ENCODE measurements at regions not wholly inside any gene's neighbourhood (a gene's known extent, or its start where the extent isn't known, plus 50 kb on each side); places are given as distances from the start of the nearest gene placed in this dataset.

DNA sequence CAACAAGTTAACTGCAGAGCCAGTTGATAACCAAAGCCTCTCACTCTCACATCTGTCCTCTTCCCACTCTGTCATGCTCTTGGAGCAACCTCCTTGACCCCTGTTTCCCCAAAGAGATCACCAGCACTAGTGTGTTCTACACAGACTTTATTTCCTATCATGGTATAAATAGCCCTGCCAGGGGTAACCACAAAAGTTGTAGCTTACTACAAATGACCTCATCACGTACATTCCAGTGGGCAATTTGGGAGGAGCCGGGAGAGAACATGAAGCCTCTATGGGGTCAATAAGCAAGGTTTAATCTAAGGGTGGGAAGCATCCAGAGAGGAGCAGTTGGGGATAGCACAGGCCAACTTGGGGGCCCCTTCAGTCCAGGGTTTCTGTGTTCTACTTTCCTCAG lies 186.5 kb downstream of the KCNA5 start:
- no peak for DNase-seq (ENCODE audit: low read depth)

DNA sequence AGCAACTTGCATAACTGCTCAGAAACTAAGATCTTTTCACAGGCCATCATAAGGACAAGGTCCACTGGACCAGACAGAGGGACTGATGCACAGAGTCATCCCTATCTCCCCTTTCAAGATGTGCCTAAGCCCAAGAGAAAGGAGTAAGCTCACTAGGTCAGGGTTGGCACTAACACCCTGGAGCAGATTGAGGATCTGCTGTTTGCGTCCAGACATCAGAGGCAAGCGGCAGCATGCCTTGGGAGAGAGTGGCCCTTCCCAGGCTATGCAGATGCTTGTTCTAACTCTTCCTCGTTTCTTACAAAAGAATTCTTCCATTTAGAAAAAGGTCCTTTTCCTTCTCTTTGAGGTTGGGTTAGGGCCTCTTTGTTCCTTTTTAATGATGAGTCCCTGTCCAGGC lies 187.2 kb downstream of the KCNA5 start:
- DNase-seq (ENCODE audit: low read depth) = no peak

DNA sequence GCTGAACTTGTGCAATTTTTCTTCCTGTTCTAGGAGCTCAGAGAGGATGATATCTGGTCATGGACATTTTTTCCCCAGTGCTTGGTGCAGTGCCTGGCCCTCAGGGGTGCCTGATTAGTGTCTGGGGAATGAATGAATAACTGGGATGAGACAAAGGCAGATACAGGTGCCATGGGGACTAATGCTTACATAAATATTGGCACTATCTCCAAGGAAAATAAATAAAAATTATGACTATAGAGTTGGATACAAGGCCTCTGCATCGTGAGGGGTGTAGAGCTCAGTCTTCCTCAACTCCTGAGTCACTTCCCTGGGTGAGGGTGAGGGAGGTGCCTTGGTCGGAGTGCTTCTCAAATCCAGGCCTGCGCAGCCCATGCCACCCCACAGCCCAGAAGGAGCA lies 188.6 kb downstream of the KCNA5 start:
- DNase-seq (ENCODE audit: low read depth) = no peak

DNA sequence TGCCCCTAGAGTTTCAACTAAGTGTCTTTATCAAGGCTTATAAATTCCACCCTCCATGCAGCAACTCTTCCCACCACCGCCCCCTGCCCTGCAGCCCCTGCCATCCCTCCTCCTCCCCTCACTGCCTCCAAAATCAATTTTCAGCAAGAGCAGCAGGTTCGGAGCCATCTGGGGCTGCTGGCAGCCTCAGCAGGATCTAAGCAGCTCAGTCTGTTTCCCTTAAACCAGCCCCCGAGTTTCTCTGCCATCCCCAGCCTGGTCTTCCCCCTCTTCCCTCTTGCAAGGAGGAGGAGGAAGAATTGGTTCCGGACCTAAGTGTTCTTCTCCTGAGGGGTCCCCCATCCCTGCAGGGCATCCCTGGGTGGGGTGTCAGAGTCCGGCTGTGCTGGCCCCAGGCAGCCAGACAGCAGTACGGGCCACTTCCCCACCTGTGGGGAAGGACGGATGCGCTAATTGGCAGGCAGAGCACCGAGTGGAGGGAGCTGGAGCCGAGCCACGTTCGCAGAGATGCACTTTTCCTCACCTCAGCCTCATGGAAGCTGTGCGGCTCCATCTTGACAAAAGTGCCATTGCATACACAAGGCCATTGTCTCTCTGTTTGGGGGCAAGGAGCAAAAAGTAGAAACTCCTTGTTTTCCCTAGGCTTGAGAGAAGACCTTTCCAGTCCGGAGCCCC lies 189.3 kb downstream of the KCNA5 start:
- DNase-seq (ENCODE audit: low read depth) = no peak

DNA sequence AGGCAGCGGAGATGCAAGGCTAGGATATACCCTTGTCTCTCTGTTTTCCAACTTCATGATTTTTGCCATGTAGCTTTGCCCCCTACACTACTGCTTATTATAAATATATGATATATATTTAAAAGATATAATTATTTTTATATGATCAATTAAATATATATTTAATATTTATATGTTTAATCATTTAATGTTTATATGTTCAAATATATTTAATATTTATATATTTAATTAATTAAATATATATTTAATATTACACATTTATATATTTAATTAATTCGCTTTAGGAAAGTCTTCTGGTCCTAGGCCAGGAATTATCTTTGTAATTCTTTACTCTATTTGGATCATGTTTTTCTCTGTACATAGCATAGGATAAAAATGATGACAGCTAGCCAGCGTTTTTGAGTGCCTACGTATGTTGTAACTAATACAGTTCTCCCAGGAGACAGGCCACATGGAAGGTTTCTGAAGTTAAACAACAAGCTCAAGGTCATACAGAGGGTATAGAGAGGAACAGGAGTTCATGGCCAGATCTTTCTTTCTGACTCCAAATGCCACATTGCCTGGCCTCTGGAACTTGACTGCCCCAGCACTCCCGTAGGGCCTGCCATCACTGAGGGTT lies 192.5 kb downstream of the KCNA5 start:
- DNase-seq (ENCODE audit: low read depth) = no peak

DNA sequence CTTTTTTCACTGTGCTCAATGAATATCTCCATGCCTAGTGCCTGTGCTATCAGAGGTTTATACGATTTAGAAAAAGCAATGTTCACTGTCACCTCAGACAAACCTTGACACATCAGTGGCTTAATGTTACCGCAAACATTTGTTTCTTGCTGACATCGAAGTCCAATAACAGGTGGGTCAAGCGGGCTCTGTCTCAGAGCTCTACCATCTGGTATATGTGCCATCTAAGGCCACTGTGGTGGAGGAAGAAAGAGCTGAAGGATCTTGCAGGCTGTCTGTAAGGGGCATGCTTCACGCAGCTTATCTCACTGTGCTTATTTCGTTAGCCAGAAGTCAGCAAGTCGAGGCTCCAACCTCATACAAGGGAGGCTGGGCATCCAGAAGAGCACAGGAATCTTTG lies 189.5 kb upstream of the NTF3 start:
- DNase-seq (ENCODE audit: low read depth) = no peak

DNA sequence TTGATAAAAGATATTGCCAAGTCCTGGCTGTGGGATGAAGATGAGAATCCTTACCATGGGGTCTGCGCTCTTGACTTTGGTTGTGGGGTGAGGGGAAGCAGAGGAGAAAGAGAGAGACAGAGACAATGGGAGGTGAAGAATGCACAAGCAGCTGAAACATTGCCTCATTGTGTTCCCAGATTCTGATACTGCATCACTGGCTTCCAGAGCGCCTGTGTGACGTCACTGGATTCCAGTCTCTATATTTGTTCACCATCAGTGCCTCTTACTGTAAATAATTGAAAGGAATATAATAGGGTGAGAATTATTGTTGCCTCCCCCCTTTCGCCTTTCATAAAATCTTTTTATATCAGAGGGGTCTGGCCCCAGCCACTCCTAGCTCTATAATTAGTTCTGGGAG lies 188.9 kb upstream of the NTF3 start:
- no peak for DNase-seq (ENCODE audit: low read depth)

DNA sequence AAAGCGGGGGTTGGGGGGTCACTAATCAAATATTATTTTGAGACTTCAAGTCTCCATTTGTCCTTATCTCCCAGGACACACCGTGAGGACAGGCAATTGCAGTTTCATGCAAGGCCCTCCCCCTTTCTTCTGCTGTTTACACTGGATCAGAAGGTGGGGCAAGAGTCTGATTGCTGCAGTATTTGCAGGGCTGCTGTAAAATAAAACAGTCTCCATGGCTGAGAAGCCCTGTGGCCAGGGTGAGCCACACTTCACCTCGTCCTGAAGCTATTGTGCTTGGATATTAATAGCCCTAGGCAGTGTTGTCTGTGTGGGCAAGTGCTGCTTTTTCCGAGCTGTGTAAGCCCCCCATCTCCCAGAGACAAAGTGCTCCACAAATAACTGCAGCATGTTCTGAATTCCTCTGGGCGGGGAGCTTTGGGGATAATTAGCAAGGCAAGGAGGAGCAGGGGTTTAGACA lies 187.4 kb upstream of the NTF3 start:
- no peak for DNase-seq (ENCODE audit: low read depth)

DNA sequence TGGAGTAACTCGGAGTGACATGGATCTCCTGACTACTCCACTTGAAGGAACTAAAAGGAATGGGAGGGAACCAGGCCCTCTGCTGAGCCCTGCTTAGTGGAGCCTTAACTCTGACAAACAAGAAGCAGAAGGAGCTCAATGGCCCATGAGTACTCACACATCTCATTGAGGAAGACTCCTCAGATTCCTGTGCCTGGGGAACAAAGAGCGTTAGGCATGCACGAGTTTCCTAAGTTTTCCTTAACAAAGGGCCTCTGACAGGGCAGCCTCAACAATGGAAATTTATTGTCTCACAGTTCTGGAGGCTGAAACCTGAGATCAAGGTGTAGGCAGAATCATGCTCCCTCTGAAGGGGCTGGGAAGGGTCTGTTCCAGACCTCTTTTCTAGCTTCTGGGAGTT lies 185.7 kb upstream of the NTF3 start:
- no peak for DNase-seq (ENCODE audit: low read depth)

DNA sequence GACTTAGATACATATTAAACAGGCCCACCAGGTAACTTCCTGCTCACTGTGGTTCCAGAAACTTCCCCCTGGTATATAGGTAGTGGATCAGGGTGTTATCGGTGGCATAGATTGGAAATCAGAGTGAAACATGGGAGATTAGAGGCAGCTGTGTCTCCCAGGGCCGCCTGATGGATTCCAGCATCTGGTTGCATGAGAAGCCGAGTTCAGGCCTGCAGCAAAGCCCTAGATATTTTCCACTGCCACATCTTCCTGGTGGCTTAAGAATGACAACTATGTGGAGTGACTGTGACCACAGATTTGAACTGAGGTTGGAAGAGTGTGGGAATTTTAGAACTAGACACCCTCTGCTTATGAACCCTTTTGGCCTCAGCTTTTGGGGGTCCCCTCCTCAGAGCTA lies 184.8 kb upstream of the NTF3 start:
- no peak for DNase-seq (ENCODE audit: low read depth)

DNA sequence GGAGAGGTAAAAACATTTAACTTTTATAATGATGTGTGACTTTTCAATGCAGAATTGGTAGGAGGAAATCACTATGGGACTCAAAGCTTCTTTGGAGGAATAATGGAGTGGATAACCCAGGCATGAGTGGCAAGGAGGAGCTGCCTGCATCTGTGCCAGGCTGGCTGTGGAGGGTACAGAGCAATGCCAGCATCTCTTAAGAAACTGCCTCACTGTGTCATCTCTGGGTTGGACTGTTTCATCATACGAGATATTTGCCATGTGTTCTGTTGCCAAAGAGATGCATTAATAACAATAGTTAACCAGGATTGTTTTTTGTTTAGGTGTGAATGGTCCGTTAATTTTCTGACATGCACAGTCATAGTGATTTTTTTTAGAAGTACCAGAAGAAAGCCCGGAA lies 183.7 kb upstream of the NTF3 start:
- DNase-seq (ENCODE audit: low read depth) = no peak

DNA sequence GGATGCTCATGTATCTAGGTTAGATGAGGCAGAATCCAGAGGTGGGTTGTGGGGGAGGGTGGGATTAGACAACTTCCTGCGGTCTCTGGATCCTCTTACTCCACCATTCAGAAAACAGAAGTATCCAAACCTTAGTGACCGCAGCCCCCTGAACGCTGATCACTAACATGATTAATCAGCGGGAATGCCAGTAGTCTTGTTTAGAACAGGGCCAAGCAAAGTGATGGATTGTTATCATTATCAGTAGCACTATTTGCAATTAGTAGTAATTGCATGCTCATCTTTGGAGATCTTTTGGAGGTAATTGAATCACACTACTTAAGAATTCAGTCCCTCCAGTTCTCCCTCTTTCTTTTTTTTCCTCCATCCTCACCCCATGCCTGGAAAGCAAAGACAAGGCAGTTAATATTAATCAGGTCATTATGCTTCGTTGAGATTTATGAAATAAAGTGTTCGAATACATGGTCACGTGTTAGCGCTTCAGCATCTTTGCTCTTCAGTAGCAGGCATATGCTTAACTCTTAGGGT lies 182.8 kb upstream of the NTF3 start:
- no peak for DNase-seq (ENCODE audit: low read depth)

DNA sequence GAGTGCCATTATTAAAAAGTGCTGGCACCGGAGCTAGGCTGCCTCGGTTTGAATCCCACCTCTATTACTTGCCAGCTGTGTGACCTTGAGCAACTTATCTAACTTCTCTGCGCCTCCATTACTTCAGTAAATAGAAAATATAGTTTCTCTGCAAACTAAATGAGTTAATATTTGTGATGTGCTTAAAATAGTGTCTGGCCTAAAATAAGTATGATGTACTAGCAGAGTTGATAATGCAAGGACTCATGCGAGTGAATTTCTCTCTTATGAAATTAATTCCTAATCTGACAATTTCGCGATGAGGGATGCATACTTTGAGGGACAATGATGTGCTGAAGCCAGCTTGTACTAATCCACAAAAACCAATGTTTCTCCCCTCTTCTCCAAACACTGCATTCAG lies 180.8 kb upstream of the NTF3 start:
- no peak for DNase-seq (ENCODE audit: low read depth)

DNA sequence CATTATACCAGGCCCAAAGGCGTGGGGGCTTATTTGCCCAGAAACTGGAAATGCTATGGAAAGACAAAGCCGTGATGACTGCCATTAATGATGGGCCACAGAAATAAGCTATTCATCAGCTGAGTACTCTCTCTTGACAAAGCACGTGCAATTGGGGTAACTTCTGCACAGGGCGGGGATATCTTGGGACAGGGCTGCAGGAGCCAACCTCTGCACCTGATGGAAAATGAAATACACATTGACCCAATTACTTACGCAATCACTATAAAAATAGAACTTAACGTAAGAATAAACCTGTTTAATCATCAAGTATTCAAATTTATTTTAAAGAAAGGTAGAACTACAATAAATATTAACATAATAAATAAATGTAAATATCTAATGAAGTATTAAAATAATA lies 180.1 kb upstream of the NTF3 start:
- no peak for DNase-seq (ENCODE audit: low read depth)

DNA sequence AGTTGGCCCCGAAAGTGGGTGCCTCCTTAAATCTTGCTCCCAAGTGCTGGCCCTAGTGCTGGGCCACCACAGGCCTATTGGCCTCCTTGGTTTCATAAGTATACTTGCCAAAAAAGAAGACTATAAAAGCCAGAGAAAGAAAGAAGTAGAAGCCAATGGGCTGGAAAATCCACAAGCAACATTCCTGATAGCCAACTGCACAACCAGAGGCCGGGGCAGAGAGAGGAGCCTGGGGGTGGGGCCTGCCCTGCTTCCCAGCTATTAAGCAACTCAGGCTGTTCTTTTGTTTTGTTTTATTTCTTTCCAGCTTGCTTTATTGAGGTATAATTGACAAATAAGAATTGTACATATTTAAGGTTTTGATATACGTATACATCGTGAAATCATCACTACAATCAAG lies 177.2 kb upstream of the NTF3 start:
- DNase-seq (ENCODE audit: low read depth) = no peak

DNA sequence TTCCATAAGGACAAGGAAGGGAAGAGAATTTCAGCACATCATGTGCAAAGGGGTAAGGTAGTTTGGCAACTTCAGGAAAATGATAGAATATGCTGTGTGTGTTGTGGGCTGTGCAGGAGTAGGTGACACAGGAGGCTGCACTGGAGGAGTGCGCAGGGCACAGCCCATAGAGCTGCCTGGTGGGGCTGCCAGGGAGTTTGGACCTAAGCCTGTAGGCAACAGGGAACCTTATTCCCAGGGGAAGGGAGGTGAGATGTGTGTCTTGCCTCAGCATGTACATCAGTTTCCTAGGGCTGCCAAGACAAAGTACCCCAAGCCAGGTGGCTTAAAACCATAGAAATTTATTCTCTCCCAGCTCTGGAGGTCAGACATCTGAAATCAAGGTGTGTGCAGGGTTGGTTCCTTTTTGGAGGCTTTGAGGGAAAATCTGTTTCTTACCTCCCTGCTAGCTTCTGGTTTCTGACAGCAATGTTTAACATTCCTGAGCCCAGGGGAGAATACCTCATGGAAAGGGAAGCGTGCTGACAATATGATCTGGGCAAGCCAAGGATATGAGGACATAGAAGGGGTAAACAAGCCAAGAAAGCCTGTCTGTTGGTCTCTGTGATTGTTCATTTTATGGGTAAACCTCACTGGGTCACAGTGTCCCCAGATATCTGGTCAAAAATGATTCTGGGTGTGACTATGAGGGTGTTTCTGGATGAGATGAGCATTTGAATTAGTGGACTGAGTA lies 174.0 kb upstream of the NTF3 start:
- DNase-seq (ENCODE audit: low read depth) = no peak

DNA sequence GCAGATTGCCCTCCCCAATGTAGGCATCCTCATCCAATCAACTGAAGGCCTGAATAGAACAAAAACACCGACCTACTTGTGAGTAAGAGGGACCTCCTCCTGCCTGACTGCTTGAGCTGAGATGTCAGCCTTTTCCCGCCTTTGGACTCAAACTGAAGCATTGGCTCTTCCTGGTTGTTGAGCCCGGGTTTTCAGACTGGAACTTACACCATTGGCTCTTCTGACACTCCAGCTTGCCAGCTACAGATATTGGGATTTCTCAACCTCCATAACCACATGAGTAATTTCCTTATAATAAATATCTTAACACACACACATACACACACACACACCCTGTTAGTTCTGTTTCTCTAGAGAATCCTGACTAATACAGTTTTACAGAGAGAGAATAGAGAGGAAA lies 173.4 kb upstream of the NTF3 start:
- peak; percentile 84 for DNase-seq (ENCODE audit: low read depth)

DNA sequence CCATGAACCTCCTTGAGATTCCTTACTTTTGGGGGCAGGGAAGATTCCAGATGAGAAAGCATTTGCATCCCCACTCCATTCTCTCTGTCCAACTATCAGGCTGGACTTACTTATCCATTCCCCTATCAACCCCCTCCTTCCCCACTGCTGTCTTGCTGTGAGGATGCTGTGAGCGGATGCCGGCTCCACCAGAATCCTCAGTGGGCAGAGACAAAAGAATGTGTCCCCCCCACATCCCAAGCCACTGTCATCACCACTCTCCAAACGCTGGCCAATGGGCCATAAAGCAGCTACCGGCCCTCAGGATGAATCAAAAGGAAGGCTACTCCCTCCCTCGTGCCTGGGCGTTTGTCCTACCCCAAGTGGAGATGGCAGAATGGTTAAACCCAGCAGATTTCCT lies 173.0 kb upstream of the NTF3 start:
- DNase-seq (ENCODE audit: low read depth) = no peak

DNA sequence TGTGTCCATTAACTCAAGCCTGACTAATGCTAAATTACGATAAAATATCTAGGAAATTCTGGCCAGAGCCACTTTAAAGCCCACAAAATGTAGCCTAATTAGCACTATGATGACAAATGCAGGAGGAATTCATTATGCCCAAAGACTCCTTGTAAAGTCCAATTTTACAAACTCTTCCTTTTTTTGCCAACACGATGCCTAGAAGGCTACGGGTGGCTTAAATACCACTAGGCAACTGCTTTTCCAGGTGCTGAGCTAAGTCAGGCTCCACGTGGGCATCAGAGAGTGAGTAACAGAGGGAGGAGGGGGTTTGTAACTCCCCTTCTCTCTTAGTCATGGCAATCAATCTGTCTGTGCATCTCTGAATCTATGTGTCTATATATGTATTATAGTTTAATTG lies 172.4 kb upstream of the NTF3 start:
- no peak for DNase-seq (ENCODE audit: low read depth)

DNA sequence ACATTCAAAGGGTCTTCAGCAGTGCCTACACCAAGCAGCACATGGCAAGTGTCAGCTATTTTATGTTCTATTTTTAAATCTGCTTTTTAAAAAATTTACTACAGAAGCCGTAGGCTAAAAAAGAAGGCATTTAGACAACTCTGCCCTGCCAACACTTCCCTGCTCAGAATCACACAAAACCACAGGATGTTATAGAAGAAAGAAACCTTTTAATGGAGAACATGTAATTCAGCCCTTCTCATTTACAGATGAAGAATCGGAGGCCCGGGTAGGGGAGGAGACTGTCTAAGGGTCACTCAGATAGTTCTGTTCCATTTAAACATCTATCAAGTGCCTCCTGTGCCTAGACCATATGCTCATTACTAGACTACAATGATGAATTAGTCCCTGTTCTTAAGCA lies 171.8 kb upstream of the NTF3 start:
- no peak for DNase-seq (ENCODE audit: low read depth)

DNA sequence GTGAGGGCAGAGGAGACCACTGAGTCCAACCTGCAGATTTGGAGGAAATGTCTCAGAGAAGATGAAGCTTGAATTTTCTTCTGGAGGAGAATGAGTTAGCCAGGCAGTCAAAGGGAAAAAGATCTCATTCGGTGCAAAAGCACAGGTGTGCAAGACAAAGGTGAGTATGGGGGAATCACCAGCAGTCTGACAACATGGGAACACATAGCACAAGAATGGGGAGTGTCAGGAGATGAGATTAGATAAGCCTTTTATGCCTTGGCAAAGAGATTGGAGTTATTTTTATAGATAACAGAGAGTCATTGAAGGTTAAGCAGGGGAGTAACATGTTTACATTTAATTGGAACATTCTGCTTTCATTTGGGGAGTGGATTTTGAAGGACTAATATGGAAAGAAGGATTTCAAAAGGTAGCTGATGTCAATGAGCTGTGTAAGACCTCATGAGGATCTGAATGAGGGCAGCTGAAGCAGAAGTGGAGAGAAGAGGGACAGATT lies 171.3 kb upstream of the NTF3 start:
- no peak for DNase-seq (ENCODE audit: low read depth)

DNA sequence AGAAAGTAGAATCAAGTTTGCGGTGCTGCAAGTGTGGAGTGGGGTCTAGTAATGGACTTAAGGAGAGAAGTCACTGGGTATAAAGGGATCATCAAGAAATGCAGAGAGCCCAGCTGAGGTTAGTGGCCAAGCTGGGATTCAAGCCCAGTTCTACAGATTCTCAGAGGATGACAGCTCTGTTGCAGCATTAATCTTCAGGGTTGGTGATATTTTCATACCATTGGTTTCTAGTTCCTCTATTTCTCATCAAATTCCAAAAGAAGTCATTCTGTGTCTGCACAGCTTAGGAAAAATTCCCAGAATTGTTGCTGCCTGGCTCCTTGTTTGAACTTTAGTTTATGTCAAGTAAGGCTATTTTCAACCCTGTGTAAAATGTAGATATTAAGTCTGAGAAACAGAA lies 169.5 kb upstream of the NTF3 start:
- DNase-seq (ENCODE audit: low read depth) = peak; percentile 78

DNA sequence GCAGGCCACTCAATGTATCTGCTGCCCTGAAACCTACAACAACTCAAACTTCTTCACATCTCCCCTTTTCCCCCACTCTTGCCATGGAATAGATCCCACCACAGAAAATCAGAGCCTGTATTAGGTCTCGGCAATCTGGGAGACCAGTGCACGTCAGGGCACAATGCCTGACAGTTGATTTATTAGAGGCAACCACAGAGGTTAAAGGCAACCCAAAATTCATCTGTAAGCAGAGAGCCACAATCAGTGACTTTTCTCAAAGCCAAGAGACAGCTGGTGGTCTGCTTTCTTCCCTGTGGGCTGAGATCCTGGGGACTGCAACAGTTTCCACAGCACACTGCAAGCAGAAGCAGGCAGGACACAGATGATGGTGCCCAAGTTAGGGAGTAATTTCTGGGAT lies 169.0 kb upstream of the NTF3 start:
- DNase-seq (ENCODE audit: low read depth) = no peak
